Neutrophil (primary cell): ENCODE measurements at regions not wholly inside any gene's neighbourhood (a gene's known extent, or its start where the extent isn't known, plus 50 kb on each side); places are given as distances from the start of the nearest gene placed in this dataset.
"Not testable (repeated sequence)": the region's sequence is repeated elsewhere in the genome, so short reads cannot be mapped to it uniquely, and the experiment has no call there.

ENCODE experiments used
- H3K27ac ChIP-seq: fragments of 200-600 bp; sonication (generic); 2 replicates; pipeline ENCODE4 v1.5.1; 2016; ENCODE audit warnings: mild to moderate bottlenecking, moderate library complexity
- H3K27me3 ChIP-seq: fragments of 200-600 bp; sonication (generic); 2 replicates; pipeline ENCODE4 v1.6.0; 2016; ENCODE audit warnings: mild to moderate bottlenecking
- H3K36me3 ChIP-seq: fragments of 200-600 bp; sonication (generic); 2 replicates; pipeline ENCODE4 v1.5.1; 2017
- H3K4me1 ChIP-seq, 2 experiments: fragments of 200-600 bp in 1 of 2; sonication (generic) in 1 of 2; 1 replicate in 1 of 2; 2 replicates in 1 of 2; pipeline versions ENCODE4 v1.5.1 to v1.6.1; 2013 to 2016; ENCODE audit warnings: low read depth in 1 of 2, low read length in 1 of 2, mild to moderate bottlenecking in 1 of 2, moderate library complexity in 1 of 2; ENCODE audit not compliant: control insufficient read depth in 1 of 2, insufficient read depth in 1 of 2
- H3K4me3 ChIP-seq, 2 experiments: fragments of 200-600 bp in 1 of 2; sonication (generic) in 1 of 2; 1 replicate in 1 of 2; 2 replicates in 1 of 2; pipeline ENCODE4 v1.5.1; 2013 to 2016; ENCODE audit warnings: low read depth in 1 of 2, low read length in 1 of 2, mild to moderate bottlenecking in 1 of 2, moderate library complexity in 1 of 2
- H3K9me3 ChIP-seq: fragments of 200-600 bp; sonication (generic); 2 replicates; pipeline ENCODE4 v1.5.1; 2016
- CTCF ChIP-seq: fragments of 200-600 bp; sonication (generic); IDR thresholded peaks from 2 replicates; pipeline ENCODE4 v1.5.1; 2016; ENCODE audit warnings: antibody characterized with exemption

DNA sequence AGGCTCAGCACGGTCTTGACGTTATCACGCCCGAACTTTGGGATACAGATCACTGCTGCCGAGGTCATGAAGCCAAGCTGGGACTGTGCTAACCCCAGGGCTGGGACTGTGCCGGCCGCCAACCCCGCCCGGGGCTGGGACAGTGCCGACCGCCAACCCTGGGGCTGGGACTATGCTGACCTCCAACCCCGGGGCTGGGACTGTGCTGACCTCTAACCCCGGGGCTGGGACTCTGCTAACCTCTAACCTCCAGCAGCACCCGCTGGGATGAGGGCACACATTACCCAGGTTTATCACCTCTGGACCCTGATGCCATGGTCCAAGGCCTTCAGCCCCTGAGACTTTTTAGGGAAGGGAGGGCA lies 129.7 kb downstream of the IGLL1 start:
- H3K27ac ChIP-seq: no peak overlapping the region
- peaks cover under 1% of the 10 kb centered on the region for H3K27me3 ChIP-seq
- H3K4me3 ChIP-seq: no peak overlapping the region
- no peak for TF ChIP-seq CTCF
- no peaks in the 10 kb centered on the region for H3K36me3 ChIP-seq
- no peaks in the 10 kb centered on the region for H3K4me1 ChIP-seq
- no peaks in the 10 kb centered on the region for H3K9me3 ChIP-seq

- not testable (repeated sequence) for H3K4me1 ChIP-seq, H3K36me3 ChIP-seq, H3K4me3 ChIP-seq, H3K9me3 ChIP-seq, H3K27me3 ChIP-seq, H3K27ac ChIP-seq
Measured at GRCh38 chr22:23449748-23450433, 130.2 kb downstream of the IGLL1 start.

- H3K36me3 ChIP-seq: not testable (repeated sequence)
Measured at GRCh38 chr22:23448499-23449288, 131.4 kb downstream of the IGLL1 start.

GRCh38 chr22:23446796-23447350 lies 133.2 kb downstream of the IGLL1 start:
- Histone ChIP-seq H3K27me3 (no peaks in the 10 kb centered on the region), H3K27ac (no peak overlapping the region), H3K4me1 (no peaks in the 10 kb centered on the region), H3K4me3 (no peak overlapping the region), H3K9me3 (no peaks in the 10 kb centered on the region), H3K36me3 (no peaks in the 10 kb centered on the region)
- no peak for TF ChIP-seq CTCF

More at GRCh38 chr22:23448499-23449288, 131.4 kb downstream of the IGLL1 start:
- H3K27ac ChIP-seq, H3K9me3 ChIP-seq, H3K27me3 ChIP-seq, H3K4me3 ChIP-seq, H3K4me1 ChIP-seq: not testable (repeated sequence)

- not testable (repeated sequence) for H3K4me3 ChIP-seq, H3K27ac ChIP-seq, H3K9me3 ChIP-seq, H3K36me3 ChIP-seq, H3K27me3 ChIP-seq, H3K4me1 ChIP-seq
Measured at GRCh38 chr22:23446194-23446593, 133.9 kb downstream of the IGLL1 start.

DNA sequence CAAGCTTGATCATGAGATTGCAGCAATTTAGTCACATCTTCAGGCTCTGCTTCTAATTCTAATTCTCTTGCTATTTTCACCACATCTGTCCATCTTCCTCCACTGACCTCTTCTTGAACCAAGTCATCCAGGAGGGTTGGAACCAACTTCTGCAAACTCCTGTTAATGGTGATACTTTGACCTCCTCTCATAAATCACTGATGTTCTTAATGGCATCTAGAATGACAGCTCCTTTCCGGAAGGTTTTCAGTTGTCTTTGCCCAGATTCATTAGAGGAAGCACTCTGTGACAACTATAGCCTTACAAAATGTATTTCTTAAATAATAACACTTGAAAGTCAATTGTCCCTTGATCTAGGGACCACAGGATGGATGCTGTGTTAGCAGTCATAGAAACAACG lies 136.2 kb downstream of the IGLL1 start:
- not testable (repeated sequence) for H3K36me3 ChIP-seq, H3K4me1 ChIP-seq, H3K27ac ChIP-seq, H3K9me3 ChIP-seq, H3K4me3 ChIP-seq, H3K27me3 ChIP-seq

DNA sequence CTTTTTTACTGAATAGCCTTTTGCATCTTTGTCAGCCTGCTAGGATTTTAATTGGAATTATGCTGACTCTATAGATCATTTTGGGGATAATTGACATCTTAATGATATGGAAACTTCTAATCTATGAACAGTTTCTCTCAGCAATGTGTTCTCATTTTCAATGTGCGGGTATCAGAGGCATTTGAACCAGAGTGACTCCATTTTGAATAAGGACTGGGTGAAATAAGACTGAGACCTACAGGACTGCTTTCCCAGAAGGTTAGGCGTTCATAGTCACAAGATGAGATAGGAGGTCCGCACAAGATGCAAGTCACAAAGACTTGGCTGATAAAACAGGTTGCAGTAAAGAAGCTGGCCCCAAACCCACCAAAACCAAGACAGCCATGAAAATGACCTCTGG lies 140.5 kb downstream of the IGLL1 start:
- H3K4me3 ChIP-seq, H3K9me3 ChIP-seq, H3K4me1 ChIP-seq, H3K27me3 ChIP-seq, H3K27ac ChIP-seq, H3K36me3 ChIP-seq: not testable (repeated sequence)

GRCh38 chr22:23438216-23438615 lies 141.9 kb downstream of the IGLL1 start:
- Histone ChIP-seq H3K27ac (no peak overlapping the region), H3K9me3 (no peaks in the 10 kb centered on the region), H3K4me3 (no peak overlapping the region), H3K4me1 (peaks cover under 1 to 5% of the 10 kb centered on the region in 2 experiments), H3K27me3 (no peaks in the 10 kb centered on the region), H3K36me3 (no peaks in the 10 kb centered on the region)
- TF ChIP-seq CTCF: no peak
